ENCODE measurements at regions not wholly inside any gene's neighbourhood (a gene's known extent, or its start where the extent isn't known, plus 50 kb on each side); places are given as distances from the start of the nearest gene placed in this dataset.
"Not testable (repeated sequence)": the region's sequence is repeated elsewhere in the genome, so short reads cannot be mapped to it uniquely, and the experiment has no call there.

GRCh38 chrX:91563127-91563526 lies 128.5 kb downstream of the PABPC5 start:
- TF ChIP-seq ZBTB33 (IDR thresholded peaks at IDR 0.05; ENCODE audit: borderline replicate concordance, low read depth); CTCF (IDR thresholded peaks at IDR 0.05); MEF2A (IDR thresholded peaks at IDR 0.05; ENCODE audit: borderline replicate concordance, low read depth); MAX (IDR thresholded peaks at IDR 0.05; ENCODE audit: low read depth); NRF1 (IDR thresholded peaks at IDR 0.05; ENCODE audit: low read depth, low read length); POLR2AphosphoS5 (IDR thresholded peaks at IDR 0.05; ENCODE audit: low read depth, low read length); SMC3 (IDR thresholded peaks at IDR 0.05; ENCODE audit: low read depth, low read length); EZH2phosphoT487 (IDR thresholded peaks at IDR 0.05; ENCODE audit: borderline replicate concordance, low read depth): not testable (repeated sequence)
